ENCODE measurements at regions not wholly inside any gene's neighbourhood (a gene's known extent, or its start where the extent isn't known, plus 50 kb on each side); places are given as distances from the start of the nearest gene placed in this dataset.

DNA sequence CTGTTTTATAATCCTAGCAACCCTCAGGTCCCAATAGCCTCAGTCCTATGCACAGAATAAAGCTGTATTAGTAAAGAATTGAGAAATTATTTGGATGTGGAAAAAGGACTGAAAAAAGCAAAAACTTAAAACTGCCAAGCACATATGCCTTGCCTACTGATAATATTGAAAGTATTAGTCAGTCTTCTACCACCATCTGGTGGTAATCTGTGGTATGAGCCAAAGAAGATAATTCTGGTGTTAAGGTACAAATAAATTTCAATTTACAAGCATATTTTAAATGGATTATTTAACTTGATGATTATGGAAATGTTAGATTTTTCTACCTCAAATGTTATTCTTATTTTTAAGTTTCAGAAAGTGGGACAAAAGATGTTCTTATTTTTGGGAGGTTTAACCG, 460.3 kb upstream of the KLHL1 start:
- no peak for TF ChIP-seq ZFX (IDR thresholded peaks at IDR 0.05; ENCODE audit: borderline replicate concordance)
- TF ChIP-seq, protein P1, sequence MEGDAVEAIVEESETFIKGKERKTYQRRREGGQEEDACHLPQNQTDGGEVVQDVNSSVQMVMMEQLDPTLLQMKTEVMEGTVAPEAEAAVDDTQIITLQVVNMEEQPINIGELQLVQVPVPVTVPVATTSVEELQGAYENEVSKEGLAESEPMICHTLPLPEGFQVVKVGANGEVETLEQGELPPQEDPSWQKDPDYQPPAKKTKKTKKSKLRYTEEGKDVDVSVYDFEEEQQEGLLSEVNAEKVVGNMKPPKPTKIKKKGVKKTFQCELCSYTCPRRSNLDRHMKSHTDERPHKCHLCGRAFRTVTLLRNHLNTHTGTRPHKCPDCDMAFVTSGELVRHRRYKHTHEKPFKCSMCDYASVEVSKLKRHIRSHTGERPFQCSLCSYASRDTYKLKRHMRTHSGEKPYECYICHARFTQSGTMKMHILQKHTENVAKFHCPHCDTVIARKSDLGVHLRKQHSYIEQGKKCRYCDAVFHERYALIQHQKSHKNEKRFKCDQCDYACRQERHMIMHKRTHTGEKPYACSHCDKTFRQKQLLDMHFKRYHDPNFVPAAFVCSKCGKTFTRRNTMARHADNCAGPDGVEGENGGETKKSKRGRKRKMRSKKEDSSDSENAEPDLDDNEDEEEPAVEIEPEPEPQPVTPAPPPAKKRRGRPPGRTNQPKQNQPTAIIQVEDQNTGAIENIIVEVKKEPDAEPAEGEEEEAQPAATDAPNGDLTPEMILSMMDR (IDR thresholded peaks at IDR 0.05): peak; percentile 77
